MM.1S (cell line): ENCODE measurements at regions not wholly inside any gene's neighbourhood (a gene's known extent, or its start where the extent isn't known, plus 50 kb on each side); places are given as distances from the start of the nearest gene placed in this dataset.

Source experiments
- DNase-seq: peaks from one replicate; pipeline ENCODE4 v3.0.0-alpha.2; 2015
- H2AFZ ChIP-seq: fragments of 300-600 bp; sonication (generic); 2 replicates; pipeline ENCODE4 v1.6.0; 2016; ENCODE audit warnings: antibody characterized with exemption, low read length
- H3F3A ChIP-seq: fragments of 300-600 bp; sonication (generic); 2 replicates; pipeline ENCODE4 v1.6.1; 2016; ENCODE audit warnings: mild to moderate bottlenecking, antibody characterized with exemption, low read length, moderate library complexity, mixed read lengths; ENCODE audit not compliant: insufficient read depth
- H3K27ac ChIP-seq: fragments of 300-600 bp; sonication (generic); 2 replicates; pipeline ENCODE4 v1.5.1; 2016; ENCODE audit warnings: mild to moderate bottlenecking, low read length
- H3K27me3 ChIP-seq: fragments of 300-600 bp; sonication (generic); replicated peaks from 2 replicates; pipeline ENCODE4 v1.6.0; 2016; ENCODE audit warnings: low read length; ENCODE audit not compliant: insufficient read depth
- H3K36me3 ChIP-seq: fragments of 300-600 bp; sonication (generic); replicated peaks from 2 replicates; pipeline ENCODE4 v1.6.1; 2016; ENCODE audit warnings: mild to moderate bottlenecking, low read length, mixed read lengths; ENCODE audit not compliant: insufficient read depth
- H3K4me1 ChIP-seq: fragments of 300-600 bp; sonication (generic); 2 replicates; pipeline ENCODE4 v1.6.1; 2016; ENCODE audit warnings: low read length, mixed read lengths
- H3K4me2 ChIP-seq: fragments of 300-600 bp; sonication (generic); 2 replicates; pipeline ENCODE4 v1.6.0; 2016; ENCODE audit warnings: low read depth, low read length
- H3K4me3 ChIP-seq: fragments of 300-600 bp; sonication (generic); 2 replicates; pipeline ENCODE4 v1.5.1; 2016; ENCODE audit warnings: low read length, mixed read lengths
- H3K79me2 ChIP-seq: fragments of 300-600 bp; sonication (generic); 2 replicates; pipeline ENCODE4 v1.6.1; 2016; ENCODE audit warnings: mixed run types, low read length, mixed read lengths
- H3K9ac ChIP-seq: fragments of 300-600 bp; sonication (generic); 2 replicates; pipeline ENCODE4 v1.6.1; 2016; ENCODE audit warnings: low read length, mixed read lengths
- H3K9me2 ChIP-seq: fragments of 300-600 bp; sonication (generic); replicated peaks from 2 replicates; pipeline ENCODE4 v1.6.1; 2016; ENCODE audit warnings: mild to moderate bottlenecking, low read length, mixed read lengths; ENCODE audit not compliant: insufficient read depth
- H3K9me3 ChIP-seq: fragments of 300-600 bp; sonication (generic); replicated peaks from 2 replicates; pipeline ENCODE4 v1.6.1; 2016; ENCODE audit warnings: mild to moderate bottlenecking, low read length, mixed read lengths; ENCODE audit not compliant: insufficient read depth
- H4K20me1 ChIP-seq: fragments of 300-600 bp; sonication (generic); 2 replicates; pipeline ENCODE4 v1.6.1; 2016; ENCODE audit warnings: mild to moderate bottlenecking, low read length, moderate library complexity, mixed read lengths; ENCODE audit not compliant: insufficient read depth
- EZH2 ChIP-seq: fragments of 300-600 bp; sonication (generic); optimal IDR thresholded peaks from 2 replicates; pipeline ENCODE3; 2017; ENCODE audit warnings: low read depth, mild to moderate bottlenecking, antibody characterized with exemption, low read length, mixed read lengths
- EZH2phosphoT487 ChIP-seq: fragments of 300-600 bp; sonication (generic); IDR thresholded peaks from 2 replicates; pipeline ENCODE4 v1.6.1; 2018; ENCODE audit warnings: antibody characterized with exemption, low read length
- TF ChIP-seq, protein P1 (sequence below): fragments of 300-600 bp; sonication (generic); IDR thresholded peaks from 2 replicates; pipeline ENCODE4 v1.5.1; 2016; ENCODE audit warnings: antibody characterized with exemption, low read length, mixed read lengths

GRCh38 chr5:67903656-67904055, 311.9 kb upstream of the PIK3R1 start:
- no peaks in the 10 kb centered on the region for H3F3A ChIP-seq
- no peak overlapping the region for H3K4me3 ChIP-seq
- H2AFZ ChIP-seq = no peak overlapping the region
- H4K20me1 ChIP-seq = no peaks in the 10 kb centered on the region
- no peak overlapping the region for H3K4me2 ChIP-seq
- no peak overlapping the region for H3K9ac ChIP-seq
- no peak overlapping the region for H3K27ac ChIP-seq
- no peaks in the 10 kb centered on the region for H3K9me2 ChIP-seq
- no peaks in the 10 kb centered on the region for H3K27me3 ChIP-seq
- no peaks in the 10 kb centered on the region for H3K9me3 ChIP-seq
- no peaks in the 10 kb centered on the region for H3K79me2 ChIP-seq
- no peak for TF ChIP-seq EZH2
- TF ChIP-seq, protein P1, sequence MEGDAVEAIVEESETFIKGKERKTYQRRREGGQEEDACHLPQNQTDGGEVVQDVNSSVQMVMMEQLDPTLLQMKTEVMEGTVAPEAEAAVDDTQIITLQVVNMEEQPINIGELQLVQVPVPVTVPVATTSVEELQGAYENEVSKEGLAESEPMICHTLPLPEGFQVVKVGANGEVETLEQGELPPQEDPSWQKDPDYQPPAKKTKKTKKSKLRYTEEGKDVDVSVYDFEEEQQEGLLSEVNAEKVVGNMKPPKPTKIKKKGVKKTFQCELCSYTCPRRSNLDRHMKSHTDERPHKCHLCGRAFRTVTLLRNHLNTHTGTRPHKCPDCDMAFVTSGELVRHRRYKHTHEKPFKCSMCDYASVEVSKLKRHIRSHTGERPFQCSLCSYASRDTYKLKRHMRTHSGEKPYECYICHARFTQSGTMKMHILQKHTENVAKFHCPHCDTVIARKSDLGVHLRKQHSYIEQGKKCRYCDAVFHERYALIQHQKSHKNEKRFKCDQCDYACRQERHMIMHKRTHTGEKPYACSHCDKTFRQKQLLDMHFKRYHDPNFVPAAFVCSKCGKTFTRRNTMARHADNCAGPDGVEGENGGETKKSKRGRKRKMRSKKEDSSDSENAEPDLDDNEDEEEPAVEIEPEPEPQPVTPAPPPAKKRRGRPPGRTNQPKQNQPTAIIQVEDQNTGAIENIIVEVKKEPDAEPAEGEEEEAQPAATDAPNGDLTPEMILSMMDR = no peak
- no peak for DNase-seq
- H3K36me3 ChIP-seq = no peaks in the 10 kb centered on the region
- no peaks in the 10 kb centered on the region for H3K4me1 ChIP-seq

DNA sequence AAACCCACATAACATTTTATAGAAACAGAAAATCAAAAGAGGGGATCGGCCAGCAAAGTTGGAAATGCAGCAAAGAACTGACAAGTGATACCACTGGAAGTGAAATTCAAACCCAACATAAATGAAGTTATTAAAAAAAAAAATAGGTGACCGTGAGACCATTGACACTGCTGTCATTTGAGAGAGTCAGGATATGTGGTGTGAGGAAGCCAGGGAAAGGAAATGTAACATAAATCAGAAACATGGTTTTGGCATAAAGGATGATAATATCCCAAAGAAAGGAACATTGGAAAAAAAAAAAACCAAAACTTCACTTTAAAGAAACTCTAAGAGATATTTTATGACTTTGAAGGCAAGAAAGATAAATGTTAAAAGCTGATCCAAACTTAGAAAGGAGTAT, 312.4 kb upstream of the PIK3R1 start:
- Histone ChIP-seq H3K9ac (no peak overlapping the region), H3F3A (no peaks in the 10 kb centered on the region), H3K4me1 (no peaks in the 10 kb centered on the region), H3K27ac (no peak overlapping the region), H4K20me1 (no peaks in the 10 kb centered on the region), H3K79me2 (no peaks in the 10 kb centered on the region), H3K27me3 (no peaks in the 10 kb centered on the region), H3K36me3 (no peaks in the 10 kb centered on the region), H3K4me2 (no peak overlapping the region), H3K4me3 (no peak overlapping the region), H3K9me2 (no peaks in the 10 kb centered on the region), H2AFZ (no peak overlapping the region), H3K9me3 (no peaks in the 10 kb centered on the region)
- no peak for TF ChIP-seq EZH2phosphoT487
- TF ChIP-seq EZH2 = no peak
- TF ChIP-seq, protein P1 = no peak
- DNase-seq = no peak

DNA sequence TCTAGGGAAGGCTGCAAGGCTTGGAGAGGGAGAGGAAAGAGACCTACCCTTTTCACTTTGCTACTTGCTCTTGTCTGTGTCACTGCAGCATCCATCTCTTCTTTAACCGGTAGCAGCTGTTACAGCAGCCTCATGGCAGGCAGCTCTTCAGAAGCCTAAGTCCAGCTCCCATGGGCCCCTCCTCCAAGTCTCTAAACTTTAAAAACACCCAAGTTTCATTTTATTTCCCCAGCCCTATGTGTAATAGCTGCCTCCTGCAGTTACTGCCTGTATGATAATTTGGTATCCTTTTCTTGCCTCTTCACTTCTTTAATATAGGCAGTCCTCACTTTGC, 313.1 kb upstream of the PIK3R1 start:
- no peaks in the 10 kb centered on the region for H3K9me3 ChIP-seq
- H3F3A ChIP-seq = no peaks in the 10 kb centered on the region
- H3K9ac ChIP-seq = no peak overlapping the region
- no peaks in the 10 kb centered on the region for H4K20me1 ChIP-seq
- DNase-seq = no peak
- no peaks in the 10 kb centered on the region for H3K27me3 ChIP-seq
- no peaks in the 10 kb centered on the region for H3K4me1 ChIP-seq
- no peaks in the 10 kb centered on the region for H3K79me2 ChIP-seq
- no peaks in the 10 kb centered on the region for H3K36me3 ChIP-seq
- no peak overlapping the region for H2AFZ ChIP-seq
- TF ChIP-seq, protein P1 = no peak
- TF ChIP-seq EZH2 (no peak), EZH2phosphoT487 (no peak)
- no peak overlapping the region for H3K4me3 ChIP-seq
- H3K9me2 ChIP-seq = no peaks in the 10 kb centered on the region
- no peak overlapping the region for H3K4me2 ChIP-seq
- no peak overlapping the region for H3K27ac ChIP-seq
